ENCODE measurements at regions not wholly inside any gene's neighbourhood (a gene's known extent, or its start where the extent isn't known, plus 50 kb on each side); places are given as distances from the start of the nearest gene placed in this dataset.
"Not testable (repeated sequence)": the region's sequence is repeated elsewhere in the genome, so short reads cannot be mapped to it uniquely, and the experiment has no call there.

- H3K4me3 ChIP-seq; POLR2A ChIA-PET; H3K4me1 ChIP-seq (ENCODE audit: control insufficient read depth, insufficient read depth, low read length); H3K79me2 ChIP-seq (ENCODE audit: control insufficient read depth, insufficient read depth, low read length); H3K9me3 ChIP-seq (replicated peaks; ENCODE audit: control insufficient read depth, insufficient read depth, low read length); in situ Hi-C loops (cut with MboI); H3K9ac ChIP-seq (ENCODE audit: control insufficient read depth, insufficient read depth, low read length); intact Hi-C loops (cut with micrococcal nuclease; ENCODE audit: unreplicated experiment); H4K20me1 ChIP-seq (ENCODE audit: control insufficient read depth, insufficient read depth); H3K36me3 ChIP-seq (ENCODE audit: control insufficient read depth in 2 of 2, insufficient read depth in 2 of 2, low read length in 1 of 2); H2AFZ ChIP-seq (ENCODE audit: control insufficient read depth, low read depth, low read length); DNase-seq (ENCODE audit: low read depth, low spot score); H3K27me3 ChIP-seq (replicated peaks in 1 of 2; ENCODE audit: control insufficient read depth in 2 of 2, insufficient read depth in 2 of 2, low read length in 1 of 2); H3K27ac ChIP-seq (ENCODE audit: control insufficient read depth, insufficient read depth); BruUV-seq (replicated peaks); H3K4me2 ChIP-seq (ENCODE audit: control insufficient read depth, insufficient read depth): not testable (repeated sequence)
- ChIA-PET RAD21 (ENCODE audit: unreplicated experiment) (interaction anchor here (1.4 kb wide), 1 partner anchor 11 kb away, joined by 5 read pairs; no protein-coding TSS in a partner anchor), SMC1A (ENCODE audit: uncharacterized antibody, unreplicated experiment) (interaction anchor here (2.0 kb wide), 2 partner anchors 12 to 613 kb away, joined by 5 to 7 read pairs; no protein-coding TSS in a partner anchor), CTCF (interaction anchor here (0.6 to 1.7 kb wide), 5 partner anchors 9 to 634 kb away, joined by 3 to 5 read pairs (median 3); no protein-coding TSS in a partner anchor)
- ATAC-seq, result peak; percentile 89
- peak; percentile 71 for FAIRE-seq
- WGBS (ENCODE audit: insufficient coverage, insufficient replicate concordance, low lambda C conversion rate, missing lambda C conversion rate), result 0% methylated on average over 1 of the region's 2 CpGs
These were observed 155.9 kb downstream of the POTEB3 start for GRCh38 chr15:21284353-21284752.

- BruUV-seq (replicated peaks); H3K27ac ChIP-seq (ENCODE audit: control insufficient read depth, insufficient read depth); H3K4me2 ChIP-seq (ENCODE audit: control insufficient read depth, insufficient read depth); H3K4me3 ChIP-seq; H2AFZ ChIP-seq (ENCODE audit: control insufficient read depth, low read depth, low read length); SMC1A ChIA-PET (ENCODE audit: uncharacterized antibody, unreplicated experiment); H3K4me1 ChIP-seq (ENCODE audit: control insufficient read depth, insufficient read depth, low read length); FAIRE-seq; H3K79me2 ChIP-seq (ENCODE audit: control insufficient read depth, insufficient read depth, low read length); DNase-seq (ENCODE audit: low read depth, low spot score); H3K9ac ChIP-seq (ENCODE audit: control insufficient read depth, insufficient read depth, low read length); H4K20me1 ChIP-seq (ENCODE audit: control insufficient read depth, insufficient read depth); RAD21 ChIA-PET (ENCODE audit: unreplicated experiment); POLR2A ChIA-PET; H3K9me3 ChIP-seq (replicated peaks; ENCODE audit: control insufficient read depth, insufficient read depth, low read length); H3K36me3 ChIP-seq (ENCODE audit: control insufficient read depth in 2 of 2, insufficient read depth in 2 of 2, low read length in 1 of 2); intact Hi-C loops (cut with micrococcal nuclease; ENCODE audit: unreplicated experiment); H3K27me3 ChIP-seq (replicated peaks in 1 of 2; ENCODE audit: control insufficient read depth in 2 of 2, insufficient read depth in 2 of 2, low read length in 1 of 2); in situ Hi-C loops (cut with MboI): not testable (repeated sequence)
- CTCF ChIA-PET, result interaction anchor here (1.7 kb wide), 1 partner anchor 10 kb away, joined by 5 read pairs; no protein-coding TSS in a partner anchor
- peak; percentile 89 for ATAC-seq
- no CpG with 5 or more reads among the region's 1 CpG for WGBS (ENCODE audit: insufficient coverage, insufficient replicate concordance, low lambda C conversion rate, missing lambda C conversion rate)
These were observed 157.1 kb downstream of the POTEB3 start for GRCh38 chr15:21283210-21283609.

- in situ Hi-C loops (cut with MboI); H3K27me3 ChIP-seq (replicated peaks in 1 of 2; ENCODE audit: control insufficient read depth in 2 of 2, insufficient read depth in 2 of 2, low read length in 1 of 2); H3K4me1 ChIP-seq (ENCODE audit: control insufficient read depth, insufficient read depth, low read length); POLR2A ChIA-PET; H3K27ac ChIP-seq (ENCODE audit: control insufficient read depth, insufficient read depth); H3K4me2 ChIP-seq (ENCODE audit: control insufficient read depth, insufficient read depth); H3K9ac ChIP-seq (ENCODE audit: control insufficient read depth, insufficient read depth, low read length); H3K9me3 ChIP-seq (replicated peaks; ENCODE audit: control insufficient read depth, insufficient read depth, low read length); SMC1A ChIA-PET (ENCODE audit: uncharacterized antibody, unreplicated experiment); FAIRE-seq; intact Hi-C loops (cut with micrococcal nuclease; ENCODE audit: unreplicated experiment); CTCF ChIA-PET; H2AFZ ChIP-seq (ENCODE audit: control insufficient read depth, low read depth, low read length); RAD21 ChIA-PET (ENCODE audit: unreplicated experiment); DNase-seq (ENCODE audit: low read depth, low spot score); H3K4me3 ChIP-seq; H3K36me3 ChIP-seq (ENCODE audit: control insufficient read depth in 2 of 2, insufficient read depth in 2 of 2, low read length in 1 of 2); H3K79me2 ChIP-seq (ENCODE audit: control insufficient read depth, insufficient read depth, low read length); ATAC-seq; H4K20me1 ChIP-seq (ENCODE audit: control insufficient read depth, insufficient read depth); BruUV-seq (replicated peaks): not testable (repeated sequence)
- no CpG with 5 or more reads among the region's 3 CpGs for WGBS (ENCODE audit: insufficient coverage, insufficient replicate concordance, low lambda C conversion rate, missing lambda C conversion rate)
These were observed 160.0 kb downstream of the POTEB3 start for GRCh38 chr15:21280272-21280671.
